ENCODE measurements at regions not wholly inside any gene's neighbourhood (a gene's known extent, or its start where the extent isn't known, plus 50 kb on each side); places are given as distances from the start of the nearest gene placed in this dataset.

GRCh38 chr5:62190173-62190572 is 115.8 kb upstream of the KIF2A start:
- no peak for TF ChIP-seq POLR2AphosphoS5 (IDR thresholded peaks at IDR 0.05; ENCODE audit: low read depth, low read length)
- TF ChIP-seq FOXM1 (IDR thresholded peaks at IDR 0.05; ENCODE audit: low read depth), result no peak
- TF ChIP-seq CTCF (IDR thresholded peaks at IDR 0.05), result no peak
- TF ChIP-seq EP300 (IDR thresholded peaks at IDR 0.05; ENCODE audit: borderline replicate concordance in 1 of 2, low read depth in 1 of 2, low read length in 1 of 2), result no peak
- TF ChIP-seq ELF1 (IDR thresholded peaks at IDR 0.05), result no peak
- no peak for TF ChIP-seq MEF2A (IDR thresholded peaks at IDR 0.05; ENCODE audit: borderline replicate concordance, low read depth)
- TF ChIP-seq REST (IDR thresholded peaks at IDR 0.05; ENCODE audit: low read depth, low read length), result no peak
- no peak for TF ChIP-seq TAF1 (IDR thresholded peaks at IDR 0.05; ENCODE audit: borderline replicate concordance, low read depth, low read length)
- no peak for TF ChIP-seq USF2 (IDR thresholded peaks at IDR 0.05; ENCODE audit: borderline replicate concordance, low read depth, low read length)
- no peak for TF ChIP-seq YY1 (IDR thresholded peaks at IDR 0.05; ENCODE audit: low read depth)
- no peak for TF ChIP-seq EZH2phosphoT487 (IDR thresholded peaks at IDR 0.05; ENCODE audit: borderline replicate concordance, low read depth)
- no peak for TF ChIP-seq TEAD4 (IDR thresholded peaks at IDR 0.05; ENCODE audit: borderline replicate concordance, insufficient read depth)
